A673 (cell line): ENCODE measurements at regions not wholly inside any gene's neighbourhood (a gene's known extent, or its start where the extent isn't known, plus 50 kb on each side); places are given as distances from the start of the nearest gene placed in this dataset.

ENCODE experiments used
- BruUV-seq: library from RNA; stranded (reverse); fragments of 400-500 nt; replicated peaks from 2 replicates; lab custom pipeline; 2021; lab: Mats Ljungman, UMichigan
- CTCF ChIA-PET: fragments of 300-600 bp; sonication (Branson Sonifier 250); formaldehyde crosslinking; loops from one replicate; lab custom pipeline; 2022; ENCODE audit warnings: antibody characterized with exemption; lab: Charles Lee
- POLR2A ChIA-PET: fragments of 300-600 bp; sonication (Branson Sonifier 250); formaldehyde crosslinking; loops from one replicate; lab custom pipeline; 2022; ENCODE audit warnings: antibody characterized with exemption; ENCODE audit not compliant: low non-redundant PET; lab: Charles Lee
- DNase-seq: peaks from one replicate; pipeline ENCODE4 v3.0.0-alpha.2; 2015; ENCODE audit warnings: low spot score
- H3K27ac ChIP-seq: fragments of 200-600 bp; sonication (generic); 2 replicates; pipeline ENCODE4 v1.5.1; 2016; ENCODE audit warnings: mixed run types, low read depth, mild to moderate bottlenecking, mixed read lengths, antibody characterized with exemption, low read length; ENCODE audit not compliant: poor library complexity, severe bottlenecking
- H3K27me3 ChIP-seq: fragments of 200-600 bp; sonication (generic); replicated peaks from 2 replicates; pipeline ENCODE4 v1.6.1; 2017; ENCODE audit warnings: mixed run types, low read depth, mild to moderate bottlenecking, mixed read lengths, antibody characterized with exemption, low read length; ENCODE audit not compliant: insufficient read depth, poor library complexity
- H3K36me3 ChIP-seq: fragments of 200-600 bp; sonication (generic); 2 replicates; pipeline ENCODE4 v1.6.1; 2016; ENCODE audit warnings: mixed run types, mild to moderate bottlenecking, mixed read lengths, antibody characterized with exemption, low read length; ENCODE audit not compliant: insufficient read depth, poor library complexity, severe bottlenecking
- H3K4me1 ChIP-seq: fragments of 200-600 bp; sonication (generic); 2 replicates; pipeline ENCODE4 v1.6.1; 2017; ENCODE audit warnings: mixed run types, mild to moderate bottlenecking, mixed read lengths, antibody characterized with exemption, low read length; ENCODE audit not compliant: insufficient read depth, poor library complexity, severe bottlenecking
- H3K4me3 ChIP-seq: fragments of 200-600 bp; sonication (generic); 2 replicates; pipeline ENCODE4 v1.5.1; 2016; ENCODE audit warnings: low read depth, mixed run types, mild to moderate bottlenecking, mixed read lengths, low read length; ENCODE audit not compliant: poor library complexity, severe bottlenecking
- H3K9me3 ChIP-seq: fragments of 200-600 bp; sonication (generic); 2 replicates; pipeline ENCODE4 v1.6.1; 2016; ENCODE audit warnings: mixed run types, low read depth, mild to moderate bottlenecking, mixed read lengths, antibody characterized with exemption, low read length; ENCODE audit not compliant: poor library complexity, severe bottlenecking
- CTCF ChIP-seq: fragments of 300-800, 200-600 bp; sonication (generic); conservative IDR thresholded peaks from 2 replicates; pipeline ENCODE4 v1.5.1; 2017; ENCODE audit warnings: low read depth, mild to moderate bottlenecking, antibody characterized with exemption, low read length, moderate library complexity, mixed read lengths
- EZH2 ChIP-seq: fragments of 200-600 bp; sonication (generic); IDR thresholded peaks from 2 replicates; pipeline ENCODE4 v1.6.1; 2017; ENCODE audit warnings: borderline replicate concordance, low read depth, mild to moderate bottlenecking, mixed read lengths, antibody characterized with exemption, low read length; ENCODE audit not compliant: poor library complexity, severe bottlenecking
- intact Hi-C: fragments of 100-400 bp; cut with micrococcal nuclease; formaldehyde crosslinking; loops from one replicate; pipeline ENCODE4 v1.10.0; 2022; ENCODE audit not compliant: unreplicated experiment

- intact Hi-C loops = no loop called here
- Histone ChIP-seq H3K9me3 (no peaks in the 10 kb centered on the region), H3K36me3 (no peaks in the 10 kb centered on the region), H3K4me3 (no peak overlapping the region), H3K4me1 (no peaks in the 10 kb centered on the region), H3K27me3 (peaks cover 5% of the 10 kb centered on the region), H3K27ac (no peak overlapping the region)
- ChIA-PET CTCF (no interaction called here), POLR2A (no interaction called here)
- no peak for DNase-seq
- no TSS peak for BruUV-seq
- no peak for TF ChIP-seq EZH2
- TF ChIP-seq CTCF = no peak
Observed at GRCh38 chr2:207219676-207220501, 54.1 kb upstream of the KLF7 start.

- ChIA-PET CTCF (no interaction called here), POLR2A (no interaction called here)
- Histone ChIP-seq H3K27ac (no peak overlapping the region), H3K36me3 (no peaks in the 10 kb centered on the region), H3K4me1 (no peaks in the 10 kb centered on the region), H3K4me3 (no peak overlapping the region), H3K9me3 (no peaks in the 10 kb centered on the region), H3K27me3 (peaks cover 5% of the 10 kb centered on the region)
- no peak for DNase-seq
- no TSS peak for BruUV-seq
- intact Hi-C loops = no loop called here
- TF ChIP-seq CTCF (no peak), EZH2 (no peak)
Observed at GRCh38 chr2:207221731-207222130, 56.0 kb upstream of the KLF7 start.

GRCh38 chr2:207223051-207223450 is 57.3 kb upstream of the KLF7 start:
- H3K27ac ChIP-seq = no peak overlapping the region
- no peaks in the 10 kb centered on the region for H3K36me3 ChIP-seq
- TF ChIP-seq CTCF = no peak
- no peak for TF ChIP-seq EZH2
- intact Hi-C loops = no loop called here
- no peak overlapping the region for H3K4me3 ChIP-seq
- peak; percentile 81 for DNase-seq
- no peaks in the 10 kb centered on the region for H3K9me3 ChIP-seq
- POLR2A ChIA-PET = no interaction called here
- peaks cover 5% of the 10 kb centered on the region for H3K27me3 ChIP-seq
- BruUV-seq = no TSS peak
- CTCF ChIA-PET = no interaction called here
- H3K4me1 ChIP-seq = no peaks in the 10 kb centered on the region
